ENCODE measurements at regions not wholly inside any gene's neighbourhood (a gene's known extent, or its start where the extent isn't known, plus 50 kb on each side); places are given as distances from the start of the nearest gene placed in this dataset.
"Not testable (repeated sequence)": the region's sequence is repeated elsewhere in the genome, so short reads cannot be mapped to it uniquely, and the experiment has no call there.

GRCh38 chr2:109721135-109721534 lies 73.0 kb upstream of the RGPD5 start:
- DNase-seq (ENCODE audit: low spot score) (no peak), ATAC-seq (ENCODE audit: low FRiP score) (no peak)
- TF ChIP-seq CTCF (IDR thresholded peaks at IDR 0.05): no peak

DNA sequence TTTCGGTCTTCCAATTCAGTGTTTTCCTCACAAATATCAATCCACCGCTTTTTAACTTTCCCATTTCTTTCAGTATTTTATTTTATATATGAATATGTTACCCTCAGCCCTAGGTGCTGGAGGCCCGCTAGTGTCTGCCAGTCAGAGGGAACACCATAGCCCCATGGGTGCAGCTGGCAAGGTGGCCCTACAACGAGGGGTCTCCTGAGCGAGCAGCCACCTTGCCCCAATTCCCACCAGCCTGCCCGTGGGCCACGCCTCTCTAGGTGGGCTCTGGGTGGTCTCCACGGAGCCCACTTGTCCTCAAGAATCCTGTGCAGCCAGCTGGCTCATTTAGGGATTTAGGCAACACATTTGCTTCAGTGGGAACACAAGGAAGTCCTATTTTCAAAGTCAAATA lies 72.5 kb upstream of the RGPD5 start:
- no peak for TF ChIP-seq CTCF (IDR thresholded peaks at IDR 0.05)
- DNase-seq (ENCODE audit: low spot score): no peak
- no peak for ATAC-seq (ENCODE audit: low FRiP score)

DNA sequence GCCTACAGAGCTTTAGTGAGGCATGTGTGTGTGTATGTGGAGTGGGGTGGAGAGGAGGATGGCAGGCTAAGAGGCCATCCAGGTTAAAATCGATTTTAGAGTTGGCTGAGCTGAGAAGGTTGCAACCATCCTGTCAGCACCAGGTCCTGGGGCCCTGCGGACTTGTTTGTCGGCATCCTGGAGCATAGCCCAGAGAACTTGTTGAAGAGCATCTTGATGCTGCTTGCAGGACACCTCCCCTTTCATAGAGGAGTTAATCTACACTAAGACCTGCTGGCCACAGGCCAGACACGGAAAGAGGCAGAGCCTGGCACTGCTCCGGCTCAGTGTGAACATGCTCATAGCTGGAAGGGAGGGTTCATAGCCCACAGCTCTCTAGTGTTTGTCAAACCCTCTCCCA lies 72.1 kb upstream of the RGPD5 start:
- DNase-seq (ENCODE audit: low spot score) (no peak), ATAC-seq (ENCODE audit: low FRiP score) (peak; percentile 66)
- TF ChIP-seq CTCF (IDR thresholded peaks at IDR 0.05): no peak

GRCh38 chr2:109722640-109723039 lies 71.5 kb upstream of the RGPD5 start:
- DNase-seq (ENCODE audit: low spot score); ATAC-seq (ENCODE audit: low FRiP score): not testable (repeated sequence)

- not testable (repeated sequence) for ATAC-seq (ENCODE audit: low FRiP score); DNase-seq (ENCODE audit: low spot score)
Observed at GRCh38 chr2:109723153-109723552, 71.0 kb upstream of the RGPD5 start.

GRCh38 chr2:109724533-109725460 lies 69.3 kb upstream of the RGPD5 start:
- TF ChIP-seq CTCF (IDR thresholded peaks at IDR 0.05): no peak
- DNase-seq (ENCODE audit: low spot score) (no peak), ATAC-seq (ENCODE audit: low FRiP score) (no peak)

DNA sequence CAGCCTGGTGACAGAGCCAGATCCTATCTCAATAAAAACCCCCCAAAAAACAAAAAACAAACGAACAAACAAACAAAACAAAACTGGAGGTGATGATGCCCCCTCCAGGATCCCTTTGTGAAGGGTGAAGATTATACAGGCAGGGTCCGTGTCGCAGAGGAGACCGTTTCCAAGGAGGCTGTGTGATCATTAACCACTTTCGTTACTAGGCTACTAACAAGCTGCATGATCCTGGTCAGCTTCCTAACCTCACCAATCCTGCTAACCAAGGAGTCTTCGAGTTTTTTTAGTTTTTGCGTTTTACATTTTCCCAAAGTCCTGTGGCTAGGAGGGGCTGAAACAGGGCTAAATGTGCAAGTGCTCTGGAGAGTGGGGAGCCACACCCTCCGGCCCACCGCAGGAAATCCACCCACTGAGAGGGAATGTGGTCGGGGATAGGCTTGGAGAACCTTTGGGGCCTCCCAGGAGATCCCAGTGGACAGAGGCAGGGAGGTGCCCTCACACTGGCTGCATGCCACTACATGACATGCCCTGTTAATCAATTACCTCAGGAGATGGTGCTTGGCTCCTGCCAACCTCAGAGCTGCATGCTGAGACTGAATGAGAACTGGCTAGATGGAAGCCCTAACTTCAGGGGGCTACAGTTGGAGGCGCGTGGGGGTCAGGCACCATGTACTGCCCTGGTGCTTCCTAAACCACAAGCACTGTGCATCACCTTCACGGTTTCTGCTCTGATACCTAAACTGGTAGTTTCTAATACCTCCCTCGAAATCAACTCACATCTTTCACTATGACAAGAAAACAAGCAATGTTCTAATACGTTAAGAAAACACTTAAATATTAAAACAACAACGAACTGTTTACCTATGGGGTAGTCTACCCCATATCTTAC lies 67.5 kb upstream of the RGPD5 start:
- ATAC-seq (ENCODE audit: low FRiP score) (no peak), DNase-seq (ENCODE audit: low spot score) (no peak)

More for the DNA sequence above, 67.5 kb upstream of the RGPD5 start:
- no peak for TF ChIP-seq CTCF (IDR thresholded peaks at IDR 0.05)
